ENCODE measurements at regions not wholly inside any gene's neighbourhood (a gene's known extent, or its start where the extent isn't known, plus 50 kb on each side); places are given as distances from the start of the nearest gene placed in this dataset.

- TF ChIP-seq POLR2A (IDR thresholded peaks at IDR 0.05) = no peak
- no peak for TF ChIP-seq POLR2AphosphoS5 (IDR thresholded peaks at IDR 0.05)
- TF ChIP-seq CTCF (IDR thresholded peaks at IDR 0.05) = no peak
- H3K27ac ChIP-seq = no peak overlapping the region
- no peaks in the 10 kb centered on the region for H3K9me3 ChIP-seq
- no peaks in the 10 kb centered on the region for H3K27me3 ChIP-seq (replicated peaks; ENCODE audit: insufficient read depth)
- no peaks in the 10 kb centered on the region for H3K4me1 ChIP-seq (replicated peaks)
- no peak for DNase-seq (ENCODE audit: low spot score)
- H3K4me3 ChIP-seq = no peak overlapping the region
- intact Hi-C loops (cut with DNase I) = no loop called here
- 92% methylated on average over 4 of the region's 4 CpGs for WGBS
- no peaks in the 10 kb centered on the region for H3K36me3 ChIP-seq
Measured at GRCh38 chr12:69027411-69027881, 94.5 kb upstream of the CPM start.

DNA sequence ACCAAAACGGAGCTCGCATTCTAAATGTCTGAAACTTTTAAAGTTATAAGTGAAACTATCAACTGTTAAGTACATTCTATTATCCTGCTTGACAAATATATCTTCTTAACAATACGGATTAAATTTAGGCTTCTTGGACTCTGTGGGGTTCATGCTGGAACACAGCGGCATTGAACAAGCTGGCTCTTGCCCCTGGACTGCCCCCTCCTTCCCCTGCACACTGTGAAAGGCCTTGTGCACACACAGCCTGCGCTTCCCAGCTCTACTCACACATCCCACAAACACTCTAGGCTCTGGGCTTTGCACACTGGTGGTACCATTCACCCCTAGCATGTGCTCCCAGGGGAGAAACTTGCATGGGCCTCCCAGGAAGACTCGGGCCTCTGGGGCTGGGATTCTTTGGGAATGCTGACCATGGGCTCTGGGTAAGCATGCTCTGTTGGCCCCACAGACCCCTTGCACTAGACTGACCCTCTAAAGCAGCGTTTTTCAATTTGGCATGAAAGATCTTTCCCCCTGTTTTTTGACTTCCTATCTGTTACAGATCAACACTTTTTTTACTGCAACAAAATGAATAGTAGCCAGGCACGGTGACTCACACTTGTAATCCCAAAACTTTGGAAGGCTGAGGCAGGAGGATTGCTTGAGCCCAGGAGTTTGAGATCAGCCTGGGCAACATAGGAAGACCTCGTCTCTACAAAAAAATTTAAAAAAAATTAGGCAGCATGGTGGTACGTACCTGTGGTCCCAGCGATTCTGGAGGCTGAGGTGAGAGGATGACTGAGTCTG is 96.2 kb upstream of the CPM start:
- intact Hi-C loops (cut with DNase I) = no loop called here
- Histone ChIP-seq H3K9me3 (no peaks in the 10 kb centered on the region), H3K27me3 (replicated peaks; ENCODE audit: insufficient read depth) (no peaks in the 10 kb centered on the region), H3K4me3 (no peak overlapping the region), H3K27ac (no peak overlapping the region), H3K36me3 (no peaks in the 10 kb centered on the region), H3K4me1 (replicated peaks) (no peaks in the 10 kb centered on the region)
- 46% methylated on average over 11 of the region's 11 CpGs for whole genome bisulfite sequencing
- TF ChIP-seq POLR2A (IDR thresholded peaks at IDR 0.05) (no peak), CTCF (IDR thresholded peaks at IDR 0.05) (no peak), POLR2AphosphoS5 (IDR thresholded peaks at IDR 0.05) (no peak)
- DNase-seq (ENCODE audit: low spot score) = no peak

GRCh38 chr12:69030321-69030720 is 97.3 kb upstream of the CPM start:
- TF ChIP-seq POLR2AphosphoS5 (IDR thresholded peaks at IDR 0.05) (no peak), CTCF (IDR thresholded peaks at IDR 0.05) (no peak), POLR2A (IDR thresholded peaks at IDR 0.05) (no peak)
- no peaks in the 10 kb centered on the region for H3K4me1 ChIP-seq (replicated peaks)
- H3K4me3 ChIP-seq = no peak overlapping the region
- DNase-seq (ENCODE audit: low spot score) = no peak
- no peaks in the 10 kb centered on the region for H3K9me3 ChIP-seq
- no peaks in the 10 kb centered on the region for H3K36me3 ChIP-seq
- H3K27ac ChIP-seq = no peak overlapping the region
- no peaks in the 10 kb centered on the region for H3K27me3 ChIP-seq (replicated peaks; ENCODE audit: insufficient read depth)
- intact Hi-C loops (cut with DNase I) = no loop called here
- 84% methylated on average over 2 of the region's 2 CpGs for WGBS

DNA sequence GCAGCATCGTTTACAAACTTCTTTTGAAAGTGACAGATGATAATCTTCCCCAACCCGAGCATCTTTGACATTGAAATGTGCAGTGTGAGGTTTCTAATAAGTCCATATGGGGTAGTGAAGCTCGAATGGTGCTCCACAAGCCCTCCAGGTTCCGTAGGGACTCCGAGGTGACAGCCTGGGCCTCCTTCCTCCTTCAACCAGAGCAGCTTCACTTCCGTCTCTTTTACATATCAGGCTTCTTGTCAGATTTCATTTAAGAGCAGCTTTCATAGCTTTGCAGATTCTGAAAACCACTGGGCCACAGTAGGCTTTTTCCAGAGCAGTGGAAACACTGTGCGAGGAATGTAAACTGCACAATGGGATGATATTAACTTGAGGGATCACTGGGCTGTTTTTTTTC is 103.6 kb upstream of the CPM start:
- Histone ChIP-seq H3K4me1 (replicated peaks) (no peaks in the 10 kb centered on the region), H3K36me3 (no peaks in the 10 kb centered on the region), H3K9me3 (no peaks in the 10 kb centered on the region), H3K27ac (no peak overlapping the region), H3K27me3 (replicated peaks; ENCODE audit: insufficient read depth) (no peaks in the 10 kb centered on the region), H3K4me3 (no peak overlapping the region)
- TF ChIP-seq POLR2AphosphoS5 (IDR thresholded peaks at IDR 0.05) = no peak
- TF ChIP-seq POLR2A (IDR thresholded peaks at IDR 0.05) = no peak
- no peak for TF ChIP-seq CTCF (IDR thresholded peaks at IDR 0.05)
- DNase-seq (ENCODE audit: low spot score) = no peak
- 81% methylated on average over 7 of the region's 7 CpGs for WGBS
- intact Hi-C loops (cut with DNase I) = no loop called here

DNA sequence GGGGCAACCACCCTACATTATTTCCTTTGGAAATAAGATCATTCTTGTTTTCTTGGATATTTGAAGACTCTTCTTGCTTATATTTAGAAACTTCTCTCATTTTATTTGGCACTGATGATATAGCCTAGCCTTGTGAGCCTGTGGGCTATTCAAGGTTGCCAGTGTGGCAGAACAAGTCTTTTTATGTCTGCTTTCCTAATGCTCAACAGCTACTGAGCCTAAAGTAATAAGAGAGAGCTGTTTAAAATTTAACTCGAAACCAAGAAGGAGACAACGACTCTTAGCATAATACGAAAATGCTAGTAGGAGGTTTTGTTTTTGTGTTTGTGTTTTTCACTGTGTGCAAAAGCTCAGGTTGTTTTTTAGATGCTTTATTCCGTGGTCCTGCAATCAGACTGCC is 104.0 kb upstream of the CPM start:
- TF ChIP-seq CTCF (IDR thresholded peaks at IDR 0.05) (no peak), POLR2A (IDR thresholded peaks at IDR 0.05) (no peak), POLR2AphosphoS5 (IDR thresholded peaks at IDR 0.05) (no peak)
- Histone ChIP-seq H3K27ac (no peak overlapping the region), H3K4me1 (replicated peaks) (no peaks in the 10 kb centered on the region), H3K27me3 (replicated peaks; ENCODE audit: insufficient read depth) (no peaks in the 10 kb centered on the region), H3K4me3 (no peak overlapping the region), H3K9me3 (no peaks in the 10 kb centered on the region), H3K36me3 (no peaks in the 10 kb centered on the region)
- 55% methylated on average over 4 of the region's 4 CpGs for whole genome bisulfite sequencing
- intact Hi-C loops (cut with DNase I) = no loop called here
- DNase-seq (ENCODE audit: low spot score) = no peak
